OCI-LY7 (cell line): ENCODE measurements at regions not wholly inside any gene's neighbourhood (a gene's known extent, or its start where the extent isn't known, plus 50 kb on each side); places are given as distances from the start of the nearest gene placed in this dataset.

Experiments used
- EZH2phosphoT487 ChIP-seq: fragments of 200-600 bp; sonication (generic); IDR thresholded peaks from 2 replicates; pipeline ENCODE4 v1.6.1; 2018; ENCODE audit warnings: low read depth, borderline replicate concordance, mild to moderate bottlenecking, mixed run types, antibody characterized with exemption, low read length, moderate library complexity, mixed read lengths
- TF ChIP-seq, protein P1 (sequence below): fragments of 200-600 bp; sonication (generic); conservative IDR thresholded peaks from 2 replicates; pipeline ENCODE4 v1.5.1; 2014; ENCODE audit warnings: mild to moderate bottlenecking, antibody characterized with exemption, low read length, moderate library complexity, mixed read lengths

DNA sequence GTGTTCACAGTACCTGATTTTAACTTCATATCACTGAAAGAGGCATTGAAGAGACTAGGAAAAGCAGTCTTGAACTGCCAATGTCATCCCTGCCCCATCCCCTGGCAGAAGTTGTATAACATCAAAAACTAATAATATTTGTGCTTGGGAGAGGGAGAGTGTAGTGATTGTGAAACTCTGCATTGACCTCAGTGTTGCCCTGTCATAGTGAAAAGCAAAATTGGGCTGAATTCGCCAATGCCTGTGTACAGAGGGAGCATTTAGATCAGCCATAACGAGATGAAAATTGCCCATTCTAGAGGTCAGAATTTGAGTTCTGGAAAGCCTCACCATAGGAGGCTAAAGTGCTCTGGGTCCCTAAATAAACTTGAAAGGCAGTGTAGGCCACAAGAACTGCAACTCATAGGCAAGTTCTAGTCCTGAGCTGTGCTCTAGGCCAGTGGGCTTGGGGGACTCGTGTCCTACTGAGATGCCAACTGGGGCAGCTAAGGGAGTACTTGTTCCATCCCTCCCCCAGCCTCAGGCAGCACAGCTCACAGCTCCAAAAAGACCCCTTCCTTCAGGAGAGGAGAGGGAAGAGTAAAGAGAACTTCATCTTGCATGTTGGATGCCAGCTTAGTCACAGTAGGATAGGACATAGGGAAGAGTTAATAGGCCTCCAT is 855.6 kb downstream of the TSN start:
- TF ChIP-seq, protein P1, sequence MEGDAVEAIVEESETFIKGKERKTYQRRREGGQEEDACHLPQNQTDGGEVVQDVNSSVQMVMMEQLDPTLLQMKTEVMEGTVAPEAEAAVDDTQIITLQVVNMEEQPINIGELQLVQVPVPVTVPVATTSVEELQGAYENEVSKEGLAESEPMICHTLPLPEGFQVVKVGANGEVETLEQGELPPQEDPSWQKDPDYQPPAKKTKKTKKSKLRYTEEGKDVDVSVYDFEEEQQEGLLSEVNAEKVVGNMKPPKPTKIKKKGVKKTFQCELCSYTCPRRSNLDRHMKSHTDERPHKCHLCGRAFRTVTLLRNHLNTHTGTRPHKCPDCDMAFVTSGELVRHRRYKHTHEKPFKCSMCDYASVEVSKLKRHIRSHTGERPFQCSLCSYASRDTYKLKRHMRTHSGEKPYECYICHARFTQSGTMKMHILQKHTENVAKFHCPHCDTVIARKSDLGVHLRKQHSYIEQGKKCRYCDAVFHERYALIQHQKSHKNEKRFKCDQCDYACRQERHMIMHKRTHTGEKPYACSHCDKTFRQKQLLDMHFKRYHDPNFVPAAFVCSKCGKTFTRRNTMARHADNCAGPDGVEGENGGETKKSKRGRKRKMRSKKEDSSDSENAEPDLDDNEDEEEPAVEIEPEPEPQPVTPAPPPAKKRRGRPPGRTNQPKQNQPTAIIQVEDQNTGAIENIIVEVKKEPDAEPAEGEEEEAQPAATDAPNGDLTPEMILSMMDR: no peak
- TF ChIP-seq EZH2phosphoT487: no peak
